ENCODE measurements at regions not wholly inside any gene's neighbourhood (a gene's known extent, or its start where the extent isn't known, plus 50 kb on each side); places are given as distances from the start of the nearest gene placed in this dataset.

DNA sequence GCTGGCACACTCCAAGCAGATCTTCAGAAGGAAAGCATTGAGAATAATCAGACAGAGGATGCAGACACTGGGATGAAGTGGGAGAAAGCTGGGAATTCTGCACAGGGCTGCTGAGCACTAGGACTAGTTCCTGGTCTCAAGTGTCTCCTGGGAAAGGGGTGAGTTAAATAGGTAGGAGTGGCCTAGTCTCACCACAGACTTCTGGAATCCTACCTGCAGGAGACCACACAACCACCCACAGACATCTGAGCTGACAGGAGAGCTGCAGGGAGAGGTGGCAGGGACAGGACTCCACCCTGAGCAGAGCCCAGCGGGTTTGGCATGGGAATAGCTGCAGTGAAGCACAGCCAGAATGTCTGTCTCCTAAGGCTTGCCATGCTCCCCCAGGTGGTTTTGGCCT, 95.1 kb upstream of the GALNTL6 start (continued):
- no peak for TF ChIP-seq NFYB (CRISPR knock-in tag; conservative IDR thresholded peaks at IDR 0.05; ENCODE audit: low read depth)
- no peak for TF ChIP-seq SOX15 (CRISPR knock-in tag; IDR thresholded peaks at IDR 0.05)

DNA sequence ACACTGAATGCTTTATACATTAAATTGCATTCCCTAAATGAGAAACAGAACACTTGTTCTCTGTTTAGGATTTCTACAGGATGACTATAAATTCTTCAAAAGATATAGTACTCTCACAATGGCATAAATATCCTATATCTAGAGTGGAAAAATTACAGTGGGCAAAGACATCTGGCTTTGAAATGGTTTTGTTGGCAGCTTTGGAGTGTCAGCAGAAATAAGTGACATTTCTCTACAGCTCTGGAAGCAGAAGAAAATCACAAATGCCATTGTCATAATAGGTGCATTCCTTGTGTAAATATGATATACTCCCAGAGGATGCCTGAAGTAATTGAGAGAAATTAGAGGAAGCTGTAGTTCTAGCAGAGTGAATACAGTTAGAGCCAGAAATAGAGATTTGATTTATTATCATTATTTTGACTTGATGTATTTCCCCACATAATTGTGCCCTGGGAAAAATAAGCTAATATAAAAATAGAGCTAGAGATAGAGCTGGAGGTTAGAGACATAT, 95.9 kb upstream of the GALNTL6 start:
- no peak for ATAC-seq
- H3K9me3 Mint-ChIP-seq, result peaks cover 16% of the 10 kb centered on the region
- no peak overlapping the region for H3K27ac Mint-ChIP-seq
- ChIA-PET POLR2A (no interaction called here), CTCF (no interaction called here)
- H3K4me1 Mint-ChIP-seq, result peaks cover 9% of the 10 kb centered on the region
- no peak for DNase-seq (ENCODE audit: low spot score)
- no peak overlapping the region for H3K4me3 Mint-ChIP-seq
- no peaks in the 10 kb centered on the region for H3K27me3 Mint-ChIP-seq (ENCODE audit: low read depth)
- peaks cover 2% of the 10 kb centered on the region for H3K36me3 Mint-ChIP-seq
- TF ChIP-seq, protein P1, sequence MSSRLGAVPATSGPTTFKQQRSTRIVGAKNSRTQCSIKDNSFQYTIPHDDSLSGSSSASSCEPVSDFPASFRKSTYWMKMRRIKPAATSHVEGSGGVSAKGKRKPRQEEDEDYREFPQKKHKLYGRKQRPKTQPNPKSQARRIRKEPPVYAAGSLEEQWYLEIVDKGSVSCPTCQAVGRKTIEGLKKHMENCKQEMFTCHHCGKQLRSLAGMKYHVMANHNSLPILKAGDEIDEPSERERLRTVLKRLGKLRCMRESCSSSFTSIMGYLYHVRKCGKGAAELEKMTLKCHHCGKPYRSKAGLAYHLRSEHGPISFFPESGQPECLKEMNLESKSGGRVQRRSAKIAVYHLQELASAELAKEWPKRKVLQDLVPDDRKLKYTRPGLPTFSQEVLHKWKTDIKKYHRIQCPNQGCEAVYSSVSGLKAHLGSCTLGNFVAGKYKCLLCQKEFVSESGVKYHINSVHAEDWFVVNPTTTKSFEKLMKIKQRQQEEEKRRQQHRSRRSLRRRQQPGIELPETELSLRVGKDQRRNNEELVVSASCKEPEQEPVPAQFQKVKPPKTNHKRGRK (CRISPR knock-in tag; IDR thresholded peaks at IDR 0.05; ENCODE audit: borderline replicate concordance), result no peak
- TF ChIP-seq ESRRA (CRISPR knock-in tag; IDR thresholded peaks at IDR 0.05; ENCODE audit: borderline replicate concordance) (no peak), ELF4 (CRISPR knock-in tag; IDR thresholded peaks at IDR 0.05; ENCODE audit: low read depth) (no peak), PREB (CRISPR knock-in tag; IDR thresholded peaks at IDR 0.05; ENCODE audit: borderline replicate concordance) (no peak), ZNF423 (CRISPR knock-in tag; IDR thresholded peaks at IDR 0.05) (no peak), CBFB (CRISPR knock-in tag; IDR thresholded peaks at IDR 0.05; ENCODE audit: low read depth) (no peak), SP1 (CRISPR knock-in tag; conservative IDR thresholded peaks at IDR 0.05) (no peak), NR1H2 (CRISPR knock-in tag; IDR thresholded peaks at IDR 0.05) (no peak), MXD4 (CRISPR knock-in tag; IDR thresholded peaks at IDR 0.05; ENCODE audit: borderline replicate concordance) (no peak), ZNF121 (CRISPR knock-in tag; IDR thresholded peaks at IDR 0.05) (no peak), MYBL2 (CRISPR knock-in tag; IDR thresholded peaks at IDR 0.05) (no peak)
- TF ChIP-seq, protein P2, sequence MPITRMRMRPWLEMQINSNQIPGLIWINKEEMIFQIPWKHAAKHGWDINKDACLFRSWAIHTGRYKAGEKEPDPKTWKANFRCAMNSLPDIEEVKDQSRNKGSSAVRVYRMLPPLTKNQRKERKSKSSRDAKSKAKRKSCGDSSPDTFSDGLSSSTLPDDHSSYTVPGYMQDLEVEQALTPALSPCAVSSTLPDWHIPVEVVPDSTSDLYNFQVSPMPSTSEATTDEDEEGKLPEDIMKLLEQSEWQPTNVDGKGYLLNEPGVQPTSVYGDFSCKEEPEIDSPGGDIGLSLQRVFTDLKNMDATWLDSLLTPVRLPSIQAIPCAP (CRISPR knock-in tag; IDR thresholded peaks at IDR 0.05), result no peak
- TF ChIP-seq, protein P3, sequence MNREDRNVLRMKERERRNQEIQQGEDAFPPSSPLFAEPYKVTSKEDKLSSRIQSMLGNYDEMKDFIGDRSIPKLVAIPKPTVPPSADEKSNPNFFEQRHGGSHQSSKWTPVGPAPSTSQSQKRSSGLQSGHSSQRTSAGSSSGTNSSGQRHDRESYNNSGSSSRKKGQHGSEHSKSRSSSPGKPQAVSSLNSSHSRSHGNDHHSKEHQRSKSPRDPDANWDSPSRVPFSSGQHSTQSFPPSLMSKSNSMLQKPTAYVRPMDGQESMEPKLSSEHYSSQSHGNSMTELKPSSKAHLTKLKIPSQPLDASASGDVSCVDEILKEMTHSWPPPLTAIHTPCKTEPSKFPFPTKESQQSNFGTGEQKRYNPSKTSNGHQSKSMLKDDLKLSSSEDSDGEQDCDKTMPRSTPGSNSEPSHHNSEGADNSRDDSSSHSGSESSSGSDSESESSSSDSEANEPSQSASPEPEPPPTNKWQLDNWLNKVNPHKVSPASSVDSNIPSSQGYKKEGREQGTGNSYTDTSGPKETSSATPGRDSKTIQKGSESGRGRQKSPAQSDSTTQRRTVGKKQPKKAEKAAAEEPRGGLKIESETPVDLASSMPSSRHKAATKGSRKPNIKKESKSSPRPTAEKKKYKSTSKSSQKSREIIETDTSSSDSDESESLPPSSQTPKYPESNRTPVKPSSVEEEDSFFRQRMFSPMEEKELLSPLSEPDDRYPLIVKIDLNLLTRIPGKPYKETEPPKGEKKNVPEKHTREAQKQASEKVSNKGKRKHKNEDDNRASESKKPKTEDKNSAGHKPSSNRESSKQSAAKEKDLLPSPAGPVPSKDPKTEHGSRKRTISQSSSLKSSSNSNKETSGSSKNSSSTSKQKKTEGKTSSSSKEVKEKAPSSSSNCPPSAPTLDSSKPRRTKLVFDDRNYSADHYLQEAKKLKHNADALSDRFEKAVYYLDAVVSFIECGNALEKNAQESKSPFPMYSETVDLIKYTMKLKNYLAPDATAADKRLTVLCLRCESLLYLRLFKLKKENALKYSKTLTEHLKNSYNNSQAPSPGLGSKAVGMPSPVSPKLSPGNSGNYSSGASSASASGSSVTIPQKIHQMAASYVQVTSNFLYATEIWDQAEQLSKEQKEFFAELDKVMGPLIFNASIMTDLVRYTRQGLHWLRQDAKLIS (CRISPR knock-in tag; IDR thresholded peaks at IDR 0.05; ENCODE audit: borderline replicate concordance), result no peak
- TF ChIP-seq, protein P4, sequence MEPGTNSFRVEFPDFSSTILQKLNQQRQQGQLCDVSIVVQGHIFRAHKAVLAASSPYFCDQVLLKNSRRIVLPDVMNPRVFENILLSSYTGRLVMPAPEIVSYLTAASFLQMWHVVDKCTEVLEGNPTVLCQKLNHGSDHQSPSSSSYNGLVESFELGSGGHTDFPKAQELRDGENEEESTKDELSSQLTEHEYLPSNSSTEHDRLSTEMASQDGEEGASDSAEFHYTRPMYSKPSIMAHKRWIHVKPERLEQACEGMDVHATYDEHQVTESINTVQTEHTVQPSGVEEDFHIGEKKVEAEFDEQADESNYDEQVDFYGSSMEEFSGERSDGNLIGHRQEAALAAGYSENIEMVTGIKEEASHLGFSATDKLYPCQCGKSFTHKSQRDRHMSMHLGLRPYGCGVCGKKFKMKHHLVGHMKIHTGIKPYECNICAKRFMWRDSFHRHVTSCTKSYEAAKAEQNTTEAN (CRISPR knock-in tag; IDR thresholded peaks at IDR 0.05), result no peak
- TF ChIP-seq, protein P5, sequence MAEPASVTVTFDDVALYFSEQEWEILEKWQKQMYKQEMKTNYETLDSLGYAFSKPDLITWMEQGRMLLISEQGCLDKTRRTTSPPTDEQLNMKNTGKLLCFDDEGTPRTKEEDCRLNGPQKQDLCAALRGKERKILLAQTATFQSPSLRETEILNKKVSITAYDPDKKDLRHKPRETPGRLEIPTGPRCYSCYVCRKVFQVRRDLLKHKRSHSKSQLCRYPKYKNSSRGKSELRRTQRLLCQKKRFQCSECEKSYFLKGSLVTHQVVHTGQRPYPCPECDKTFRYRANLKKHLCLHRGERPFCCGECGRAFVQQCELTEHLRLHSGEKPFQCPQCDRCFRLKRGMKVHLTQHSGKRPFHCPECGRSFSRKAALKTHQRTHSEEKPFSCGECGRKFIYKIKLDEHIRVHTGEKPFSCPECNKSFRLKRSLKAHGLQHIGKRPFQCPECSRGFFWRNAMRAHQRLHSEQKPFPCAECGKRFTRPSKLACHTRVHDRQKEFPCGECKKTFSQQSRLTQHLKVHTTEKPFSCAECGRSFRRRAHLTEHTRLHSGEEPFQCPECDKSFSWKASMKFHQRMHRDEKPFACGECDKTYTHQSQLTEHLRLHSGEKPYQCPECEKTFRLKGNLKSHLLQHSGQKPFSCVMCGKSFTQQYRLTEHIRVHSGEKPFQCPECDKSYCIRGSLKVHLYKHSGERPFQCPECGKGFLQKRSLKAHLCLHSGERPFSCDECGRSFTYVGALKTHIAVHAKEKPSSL (CRISPR knock-in tag; conservative IDR thresholded peaks at IDR 0.05), result no peak
- TF ChIP-seq, protein P6, sequence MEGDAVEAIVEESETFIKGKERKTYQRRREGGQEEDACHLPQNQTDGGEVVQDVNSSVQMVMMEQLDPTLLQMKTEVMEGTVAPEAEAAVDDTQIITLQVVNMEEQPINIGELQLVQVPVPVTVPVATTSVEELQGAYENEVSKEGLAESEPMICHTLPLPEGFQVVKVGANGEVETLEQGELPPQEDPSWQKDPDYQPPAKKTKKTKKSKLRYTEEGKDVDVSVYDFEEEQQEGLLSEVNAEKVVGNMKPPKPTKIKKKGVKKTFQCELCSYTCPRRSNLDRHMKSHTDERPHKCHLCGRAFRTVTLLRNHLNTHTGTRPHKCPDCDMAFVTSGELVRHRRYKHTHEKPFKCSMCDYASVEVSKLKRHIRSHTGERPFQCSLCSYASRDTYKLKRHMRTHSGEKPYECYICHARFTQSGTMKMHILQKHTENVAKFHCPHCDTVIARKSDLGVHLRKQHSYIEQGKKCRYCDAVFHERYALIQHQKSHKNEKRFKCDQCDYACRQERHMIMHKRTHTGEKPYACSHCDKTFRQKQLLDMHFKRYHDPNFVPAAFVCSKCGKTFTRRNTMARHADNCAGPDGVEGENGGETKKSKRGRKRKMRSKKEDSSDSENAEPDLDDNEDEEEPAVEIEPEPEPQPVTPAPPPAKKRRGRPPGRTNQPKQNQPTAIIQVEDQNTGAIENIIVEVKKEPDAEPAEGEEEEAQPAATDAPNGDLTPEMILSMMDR (IDR thresholded peaks at IDR 0.05), result no peak
- TF ChIP-seq, protein P7, sequence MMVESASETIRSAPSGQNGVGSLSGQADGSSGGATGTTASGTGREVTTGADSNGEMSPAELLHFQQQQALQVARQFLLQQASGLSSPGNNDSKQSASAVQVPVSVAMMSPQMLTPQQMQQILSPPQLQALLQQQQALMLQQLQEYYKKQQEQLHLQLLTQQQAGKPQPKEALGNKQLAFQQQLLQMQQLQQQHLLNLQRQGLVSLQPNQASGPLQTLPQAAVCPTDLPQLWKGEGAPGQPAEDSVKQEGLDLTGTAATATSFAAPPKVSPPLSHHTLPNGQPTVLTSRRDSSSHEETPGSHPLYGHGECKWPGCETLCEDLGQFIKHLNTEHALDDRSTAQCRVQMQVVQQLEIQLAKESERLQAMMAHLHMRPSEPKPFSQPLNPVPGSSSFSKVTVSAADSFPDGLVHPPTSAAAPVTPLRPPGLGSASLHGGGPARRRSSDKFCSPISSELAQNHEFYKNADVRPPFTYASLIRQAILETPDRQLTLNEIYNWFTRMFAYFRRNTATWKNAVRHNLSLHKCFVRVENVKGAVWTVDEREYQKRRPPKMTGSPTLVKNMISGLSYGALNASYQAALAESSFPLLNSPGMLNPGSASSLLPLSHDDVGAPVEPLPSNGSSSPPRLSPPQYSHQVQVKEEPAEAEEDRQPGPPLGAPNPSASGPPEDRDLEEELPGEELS (CRISPR knock-in tag; IDR thresholded peaks at IDR 0.05), result no peak
